GM19455 (cell line): ENCODE measurements at regions not wholly inside any gene's neighbourhood (a gene's known extent, or its start where the extent isn't known, plus 50 kb on each side); places are given as distances from the start of the nearest gene placed in this dataset.

Source experiments
- ATAC-seq: cut with Tn5 transposase; IDR thresholded peaks from one replicate; pipeline ENCODE4 v1.9.1; 2021; ENCODE audit not compliant: unreplicated experiment

GRCh38 chr11:115673720-115674119 is 169.5 kb upstream of the CADM1 start:
- no peak for ATAC-seq

GRCh38 chr11:115672999-115673411 is 168.8 kb upstream of the CADM1 start:
- no peak for ATAC-seq

- ATAC-seq = no peak
Observed at GRCh38 chr11:115672412-115672811, 168.2 kb upstream of the CADM1 start.

- ATAC-seq = no peak
Observed at GRCh38 chr11:115670538-115671205, 166.5 kb upstream of the CADM1 start.

- ATAC-seq = no peak
Observed at GRCh38 chr11:115665958-115666357, 161.7 kb upstream of the CADM1 start.

- ATAC-seq = no peak
Observed at GRCh38 chr11:115665175-115665821, 161.1 kb upstream of the CADM1 start.

GRCh38 chr11:115664313-115664712 is 160.1 kb upstream of the CADM1 start:
- ATAC-seq = no peak

- ATAC-seq = no peak
Observed at GRCh38 chr11:115663790-115664189, 159.6 kb upstream of the CADM1 start.

GRCh38 chr11:115660030-115660805 is 156.0 kb upstream of the CADM1 start:
- ATAC-seq = no peak

- no peak for ATAC-seq
Observed at GRCh38 chr11:115659061-115659963, 155.1 kb upstream of the CADM1 start.

GRCh38 chr11:115657586-115657985 is 153.4 kb upstream of the CADM1 start:
- ATAC-seq = no peak

- no peak for ATAC-seq
Observed at GRCh38 chr11:115656669-115657068, 152.5 kb upstream of the CADM1 start.

- no peak for ATAC-seq
Observed at GRCh38 chr11:115656041-115656440, 151.8 kb upstream of the CADM1 start.

GRCh38 chr11:115654792-115655191 is 150.6 kb upstream of the CADM1 start:
- no peak for ATAC-seq

GRCh38 chr11:115653926-115654325 is 149.7 kb upstream of the CADM1 start:
- no peak for ATAC-seq

- no peak for ATAC-seq
Observed at GRCh38 chr11:115653076-115653475, 148.9 kb upstream of the CADM1 start.

GRCh38 chr11:115652496-115652895 is 148.3 kb upstream of the CADM1 start:
- ATAC-seq = no peak

- ATAC-seq = no peak
Observed at GRCh38 chr11:115652094-115652493, 147.9 kb upstream of the CADM1 start.

GRCh38 chr11:115649461-115649860 is 145.2 kb upstream of the CADM1 start:
- ATAC-seq = no peak

- ATAC-seq = no peak
Observed at GRCh38 chr11:115645631-115646317, 141.6 kb upstream of the CADM1 start.
